Epithelial cell of esophagus (primary cell): ENCODE measurements at regions not wholly inside any gene's neighbourhood (a gene's known extent, or its start where the extent isn't known, plus 50 kb on each side); places are given as distances from the start of the nearest gene placed in this dataset.

Experiments used
- DNase-seq: peaks from one replicate; pipeline ENCODE4 v3.0.0; 2010; ENCODE audit warnings: low read depth
- H3K4me3 ChIP-seq: 2 replicates; pipeline ENCODE4 v1.5.1; 2011; ENCODE audit warnings: mild to moderate bottlenecking, low read length, control low read depth
- TF ChIP-seq, protein P1 (sequence below): IDR thresholded peaks from 2 replicates; pipeline ENCODE4 v1.5.1; 2011; ENCODE audit warnings: low read depth, mild to moderate bottlenecking, low read length, control low read depth, inconsistent platforms; ENCODE audit not compliant: insufficient read depth; ENCODE audit errors: missing control alignments

DNA sequence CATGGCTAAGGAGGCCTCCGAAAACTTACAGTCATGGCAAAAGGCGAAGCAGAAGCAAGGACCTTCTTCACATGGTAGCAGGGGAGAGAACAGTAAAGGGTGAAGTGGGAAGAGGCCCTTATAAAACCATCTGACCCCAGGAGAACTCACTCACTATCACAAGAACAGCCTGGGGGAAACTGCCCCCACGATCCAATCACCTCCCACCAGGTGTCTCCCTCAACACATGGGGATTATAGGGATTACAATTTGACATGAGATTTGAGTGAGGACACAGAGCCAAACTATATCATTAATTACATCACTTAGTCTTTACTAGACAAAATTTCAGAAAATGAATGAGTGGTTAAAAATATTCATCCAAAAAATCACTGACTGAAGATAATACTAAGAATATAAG, 453.6 kb downstream of the COL12A1 start:
- TF ChIP-seq, protein P1, sequence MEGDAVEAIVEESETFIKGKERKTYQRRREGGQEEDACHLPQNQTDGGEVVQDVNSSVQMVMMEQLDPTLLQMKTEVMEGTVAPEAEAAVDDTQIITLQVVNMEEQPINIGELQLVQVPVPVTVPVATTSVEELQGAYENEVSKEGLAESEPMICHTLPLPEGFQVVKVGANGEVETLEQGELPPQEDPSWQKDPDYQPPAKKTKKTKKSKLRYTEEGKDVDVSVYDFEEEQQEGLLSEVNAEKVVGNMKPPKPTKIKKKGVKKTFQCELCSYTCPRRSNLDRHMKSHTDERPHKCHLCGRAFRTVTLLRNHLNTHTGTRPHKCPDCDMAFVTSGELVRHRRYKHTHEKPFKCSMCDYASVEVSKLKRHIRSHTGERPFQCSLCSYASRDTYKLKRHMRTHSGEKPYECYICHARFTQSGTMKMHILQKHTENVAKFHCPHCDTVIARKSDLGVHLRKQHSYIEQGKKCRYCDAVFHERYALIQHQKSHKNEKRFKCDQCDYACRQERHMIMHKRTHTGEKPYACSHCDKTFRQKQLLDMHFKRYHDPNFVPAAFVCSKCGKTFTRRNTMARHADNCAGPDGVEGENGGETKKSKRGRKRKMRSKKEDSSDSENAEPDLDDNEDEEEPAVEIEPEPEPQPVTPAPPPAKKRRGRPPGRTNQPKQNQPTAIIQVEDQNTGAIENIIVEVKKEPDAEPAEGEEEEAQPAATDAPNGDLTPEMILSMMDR, result no peak
- no peak for DNase-seq

GRCh38 chr6:74750826-74751225, 455.0 kb downstream of the COL12A1 start:
- no peak for DNase-seq
- TF ChIP-seq, protein P1, result no peak

More for the DNA sequence above, 453.6 kb downstream of the COL12A1 start:
- H3K4me3 ChIP-seq, result no peak overlapping the region

DNA sequence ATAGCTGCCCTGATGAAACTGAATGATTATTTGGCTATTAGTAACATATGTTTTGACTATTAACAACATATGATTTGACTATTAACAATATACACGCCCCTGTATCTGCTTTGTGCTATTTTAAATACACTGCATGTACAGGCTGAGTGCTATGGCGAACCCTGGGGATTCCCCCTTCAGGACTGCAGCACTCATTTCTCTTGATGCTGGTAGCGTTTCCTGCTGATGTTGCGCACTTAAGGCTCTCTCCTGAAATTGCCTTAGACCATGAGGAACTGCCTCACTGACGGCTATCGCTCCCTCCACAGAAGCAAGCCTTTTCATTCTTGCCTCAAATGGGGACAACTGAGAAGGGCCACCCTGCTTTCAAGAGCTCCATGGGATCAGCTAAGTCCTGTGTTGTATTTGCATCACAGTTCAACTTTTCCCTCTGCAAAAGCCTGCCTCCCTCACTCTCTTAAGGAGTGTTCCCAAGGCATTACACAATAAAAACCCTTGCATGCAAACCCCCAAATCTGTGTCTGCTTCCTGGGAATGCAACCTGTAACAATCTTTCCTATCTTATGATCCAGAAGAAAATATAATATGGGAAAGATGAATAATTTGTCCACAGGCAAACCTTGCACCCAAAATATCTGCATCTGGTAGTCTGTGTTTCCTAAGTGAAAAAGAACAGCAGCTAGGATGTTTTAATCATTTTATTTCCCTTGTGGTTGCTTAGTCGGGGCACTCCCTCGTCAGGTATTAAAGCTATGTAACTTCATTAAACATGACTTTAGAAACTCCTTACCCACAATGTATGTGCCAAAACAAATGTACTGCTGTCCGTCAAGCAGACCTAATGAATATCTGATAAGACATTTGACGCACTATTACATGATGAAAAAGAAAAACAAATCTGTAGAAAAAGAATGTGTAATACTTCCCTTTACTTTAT, 456.4 kb downstream of the COL12A1 start:
- DNase-seq, result peak; percentile 61
- H3K4me3 ChIP-seq, result no peak overlapping the region
- TF ChIP-seq, protein P1, result no peak

More at GRCh38 chr6:74750826-74751225, 455.0 kb downstream of the COL12A1 start:
- no peak overlapping the region for H3K4me3 ChIP-seq

- no peak for DNase-seq
- no peak overlapping the region for H3K4me3 ChIP-seq
- TF ChIP-seq, protein P1, result no peak
Measured at GRCh38 chr6:74745670-74746069, 460.2 kb downstream of the COL12A1 start.

DNA sequence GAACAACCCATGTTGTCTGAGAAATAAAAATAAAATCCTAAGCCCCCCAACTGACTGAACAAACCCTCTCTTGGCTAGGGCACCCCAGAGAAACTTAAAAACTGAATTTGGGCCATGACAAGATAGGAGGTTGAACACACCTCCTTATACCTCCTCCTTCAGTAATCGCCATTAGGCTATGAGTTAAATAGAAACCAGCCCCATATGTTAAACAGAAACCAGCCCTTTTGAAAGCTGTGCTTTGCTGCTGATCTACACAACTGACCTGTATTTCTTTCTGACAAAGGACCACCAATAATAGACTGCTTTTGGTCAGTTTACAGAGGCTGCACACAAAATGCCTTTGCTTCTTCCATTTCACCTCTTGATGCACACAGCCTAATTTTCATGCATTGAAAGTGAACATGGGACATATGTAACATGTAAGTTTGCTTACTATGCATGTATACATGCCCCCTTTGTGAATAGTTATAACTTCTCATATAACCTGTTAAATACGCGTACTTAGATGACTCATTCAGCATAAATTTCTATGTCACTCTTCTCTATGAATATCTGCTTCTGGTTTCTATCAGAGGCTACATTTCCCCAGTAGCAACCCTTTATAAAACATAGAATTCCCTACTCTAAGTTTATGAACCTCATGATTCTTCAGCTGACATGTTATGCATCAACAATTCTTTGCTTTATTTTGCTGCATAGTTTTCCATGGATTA, 462.9 kb downstream of the COL12A1 start:
- DNase-seq, result no peak
- H3K4me3 ChIP-seq, result no peak overlapping the region
- TF ChIP-seq, protein P1, result no peak

- H3K4me3 ChIP-seq, result no peak overlapping the region
- no peak for DNase-seq
- TF ChIP-seq, protein P1, result no peak
Measured at GRCh38 chr6:74741646-74742045, 464.2 kb downstream of the COL12A1 start.
